ENCODE measurements at regions not wholly inside any gene's neighbourhood (a gene's known extent, or its start where the extent isn't known, plus 50 kb on each side); places are given as distances from the start of the nearest gene placed in this dataset.

- no peak overlapping the region for H2AFZ ChIP-seq
- no peaks in the 10 kb centered on the region for H3K9me3 ChIP-seq (ENCODE audit: low read depth)
- H3K36me3 ChIP-seq (replicated peaks; ENCODE audit: insufficient read depth, low read depth), result no peaks in the 10 kb centered on the region
- H4K20me1 ChIP-seq (ENCODE audit: insufficient read depth, poor library complexity, severe bottlenecking), result no peaks in the 10 kb centered on the region
- peaks cover 6% of the 10 kb centered on the region for H3K27me3 ChIP-seq
- peak overlapping the region; percentile 42 for H3K27ac ChIP-seq
- H3K4me3 ChIP-seq, result no peak overlapping the region
- H3K9me2 ChIP-seq (replicated peaks; ENCODE audit: insufficient read depth), result no peaks in the 10 kb centered on the region
- no peaks in the 10 kb centered on the region for H3K79me2 ChIP-seq
- no peak for DNase-seq (ENCODE audit: low spot score)
- peak overlapping the region; percentile 4 for H3K4me2 ChIP-seq
- TF ChIP-seq CTCF (IDR thresholded peaks at IDR 0.05; ENCODE audit: poor library complexity) (no peak), EZH2phosphoT487 (IDR thresholded peaks at IDR 0.05; ENCODE audit: low read depth, severe bottlenecking, unreplicated experiment) (no peak), EZH2 (IDR thresholded peaks at IDR 0.05; ENCODE audit: borderline replicate concordance) (no peak)
- WGBS (ENCODE audit: low lambda C conversion rate, missing lambda C conversion rate), result 79% methylated on average over 7 of the region's 7 CpGs
- peaks cover 10% of the 10 kb centered on the region for H3K4me1 ChIP-seq (ENCODE audit: insufficient read depth)
These were observed 143.4 kb upstream of the PCGF5 start for GRCh38 chr10:91076991-91077548.

GRCh38 chr10:91077549-91078071, 142.9 kb upstream of the PCGF5 start:
- no peaks in the 10 kb centered on the region for H3K36me3 ChIP-seq (replicated peaks; ENCODE audit: insufficient read depth, low read depth)
- H3K27ac ChIP-seq, result peak overlapping the region; percentile 42
- H2AFZ ChIP-seq, result no peak overlapping the region
- no peak for TF ChIP-seq EZH2 (IDR thresholded peaks at IDR 0.05; ENCODE audit: borderline replicate concordance)
- no peak for TF ChIP-seq CTCF (IDR thresholded peaks at IDR 0.05; ENCODE audit: poor library complexity)
- TF ChIP-seq EZH2phosphoT487 (IDR thresholded peaks at IDR 0.05; ENCODE audit: low read depth, severe bottlenecking, unreplicated experiment), result no peak
- no peak overlapping the region for H3K4me3 ChIP-seq
- H4K20me1 ChIP-seq (ENCODE audit: insufficient read depth, poor library complexity, severe bottlenecking), result no peaks in the 10 kb centered on the region
- H3K79me2 ChIP-seq, result no peaks in the 10 kb centered on the region
- H3K9me3 ChIP-seq (ENCODE audit: low read depth), result no peaks in the 10 kb centered on the region
- H3K27me3 ChIP-seq, result peaks cover 6% of the 10 kb centered on the region
- 70% methylated on average over 8 of the region's 8 CpGs for WGBS (ENCODE audit: low lambda C conversion rate, missing lambda C conversion rate)
- peak overlapping the region; percentile 4 for H3K4me2 ChIP-seq
- H3K9me2 ChIP-seq (replicated peaks; ENCODE audit: insufficient read depth), result no peaks in the 10 kb centered on the region
- DNase-seq (ENCODE audit: low spot score), result no peak
- peaks cover 10% of the 10 kb centered on the region for H3K4me1 ChIP-seq (ENCODE audit: insufficient read depth)

DNA sequence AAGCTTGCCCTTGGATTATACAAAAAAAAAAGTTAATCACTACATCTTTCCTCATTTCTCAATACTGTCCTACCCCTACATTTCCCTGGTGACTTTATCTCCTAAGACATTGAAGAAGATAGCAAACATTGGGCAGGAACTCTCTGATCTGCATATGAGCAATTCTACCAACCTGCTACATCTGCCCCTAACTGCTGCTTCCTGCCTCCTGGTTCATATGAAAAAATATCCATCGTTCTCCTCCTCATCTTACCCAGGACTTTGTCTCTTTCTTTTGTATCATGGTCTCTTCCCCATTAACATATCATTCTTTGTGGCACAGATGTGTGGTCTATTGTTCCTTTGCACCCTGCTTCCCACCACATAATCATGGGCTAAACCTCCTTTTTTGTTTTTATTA, 139.7 kb upstream of the PCGF5 start:
- TF ChIP-seq EZH2phosphoT487 (IDR thresholded peaks at IDR 0.05; ENCODE audit: low read depth, severe bottlenecking, unreplicated experiment), result no peak
- TF ChIP-seq EZH2 (IDR thresholded peaks at IDR 0.05; ENCODE audit: borderline replicate concordance), result no peak
- H3K27me3 ChIP-seq, result peaks cover 6% of the 10 kb centered on the region
- H3K27ac ChIP-seq, result no peak overlapping the region
- no peaks in the 10 kb centered on the region for H4K20me1 ChIP-seq (ENCODE audit: insufficient read depth, poor library complexity, severe bottlenecking)
- no peaks in the 10 kb centered on the region for H3K9me2 ChIP-seq (replicated peaks; ENCODE audit: insufficient read depth)
- no peak for DNase-seq (ENCODE audit: low spot score)
- no peaks in the 10 kb centered on the region for H3K9me3 ChIP-seq (ENCODE audit: low read depth)
- H3K79me2 ChIP-seq, result no peaks in the 10 kb centered on the region
- H3K4me1 ChIP-seq (ENCODE audit: insufficient read depth), result peaks cover 10% of the 10 kb centered on the region
- H3K36me3 ChIP-seq (replicated peaks; ENCODE audit: insufficient read depth, low read depth), result no peaks in the 10 kb centered on the region
- WGBS (ENCODE audit: low lambda C conversion rate, missing lambda C conversion rate), result 91% methylated on average over 1 of the region's 1 CpG
- no peak overlapping the region for H2AFZ ChIP-seq
- H3K4me3 ChIP-seq, result no peak overlapping the region
- no peak overlapping the region for H3K4me2 ChIP-seq

DNA sequence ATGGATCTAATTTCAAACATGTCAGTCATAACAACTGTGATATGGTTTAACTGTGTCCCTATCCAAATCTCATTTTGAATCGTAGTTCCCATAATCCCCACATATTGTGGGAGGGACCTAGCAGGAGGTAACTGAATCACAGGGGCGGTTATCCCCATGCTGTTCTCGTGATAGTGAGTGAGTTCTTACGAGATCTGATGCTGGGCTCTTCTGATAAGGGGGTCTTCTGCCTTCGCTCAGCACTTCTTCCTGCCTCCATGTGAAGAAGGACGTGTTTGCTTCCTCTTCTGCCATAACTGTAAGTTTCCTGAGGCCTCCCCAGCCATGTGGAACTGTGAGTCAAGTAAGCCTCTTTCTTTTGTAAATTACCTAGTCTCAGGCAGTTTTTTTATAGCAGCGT, 138.0 kb upstream of the PCGF5 start:
- no peaks in the 10 kb centered on the region for H3K36me3 ChIP-seq (replicated peaks; ENCODE audit: insufficient read depth, low read depth)
- no peak overlapping the region for H3K27ac ChIP-seq
- no peaks in the 10 kb centered on the region for H3K79me2 ChIP-seq
- 81% methylated on average over 7 of the region's 7 CpGs for WGBS (ENCODE audit: low lambda C conversion rate, missing lambda C conversion rate)
- no peak for DNase-seq (ENCODE audit: low spot score)
- H3K9me2 ChIP-seq (replicated peaks; ENCODE audit: insufficient read depth), result no peaks in the 10 kb centered on the region
- H3K9me3 ChIP-seq (ENCODE audit: low read depth), result no peaks in the 10 kb centered on the region
- no peak overlapping the region for H3K4me3 ChIP-seq
- peaks cover 6% of the 10 kb centered on the region for H3K27me3 ChIP-seq
- H3K4me1 ChIP-seq (ENCODE audit: insufficient read depth), result peaks cover 6% of the 10 kb centered on the region
- no peak overlapping the region for H3K4me2 ChIP-seq
- TF ChIP-seq EZH2 (IDR thresholded peaks at IDR 0.05; ENCODE audit: borderline replicate concordance) (no peak), EZH2phosphoT487 (IDR thresholded peaks at IDR 0.05; ENCODE audit: low read depth, severe bottlenecking, unreplicated experiment) (no peak), CTCF (IDR thresholded peaks at IDR 0.05; ENCODE audit: poor library complexity) (no peak)
- no peak overlapping the region for H2AFZ ChIP-seq
- H4K20me1 ChIP-seq (ENCODE audit: insufficient read depth, poor library complexity, severe bottlenecking), result no peaks in the 10 kb centered on the region

All from hepatocyte (in vitro differentiated cells).